K562 (cell line): ENCODE measurements at regions not wholly inside any gene's neighbourhood (a gene's known extent, or its start where the extent isn't known, plus 50 kb on each side); places are given as distances from the start of the nearest gene placed in this dataset.

ENCODE experiments used
- ATAC-seq: fragments of 200-7000 bp; cut with Tn5 transposase; 3 replicates; pipeline ENCODE4 v1.9.1; 2020; ENCODE audit warnings: moderate library complexity
- BruUV-seq: library from RNA; stranded (reverse); fragments of 400-500 nt; replicated peaks from 2 replicates; lab custom pipeline; 2021; lab: Mats Ljungman, UMichigan
- CTCF ChIA-PET: fragments of 300-600 bp; formaldehyde crosslinking; extraction: SDS; loops from one replicate; lab custom pipeline; 2021; ENCODE audit warnings: low intra/inter-chr PET ratio; lab: Yijun Ruan, JAX
- POLR2A ChIA-PET: fragments of 300-600, 350-650 bp; sonication (Branson Sonifier 250); formaldehyde crosslinking; extraction: SDS; loops from one replicate; lab custom pipeline; 2021; ENCODE audit warnings: antibody characterized with exemption, inconsistent platforms; lab: Yijun Ruan, JAX
- DNase-seq, 4 experiments: peaks; one replicate each; pipeline versions ENCODE4 v3.0.0 to v3.0.0-alpha.2; 2011 to 2018; ENCODE audit warnings: low spot score in 3 of 4, mixed read lengths in 3 of 4; ENCODE audit errors: extremely low read depth in 1 of 4
- FAIRE-seq: peaks from 2 replicates; lab custom pipeline; 2011; peaks lifted over from hg19 to GRCh38; lab: Jason Lieb, UNC
- H2AFZ ChIP-seq: 2 replicates; pipeline ENCODE4 v1.6.0; 2011; ENCODE audit warnings: low read depth, low read length, control low read depth, inconsistent platforms
- H3K27ac ChIP-seq: fragments of 200-600 bp; 3 replicates; pipeline ENCODE4 v1.8.0; 2011; ENCODE audit warnings: low read depth, mild to moderate bottlenecking, control low read depth, inconsistent platforms, low read length, moderate library complexity, mixed read lengths; ENCODE audit errors: extremely low read depth
- H3K27me3 ChIP-seq, 2 experiments: fragments of 300-600 bp in 1 of 2; 2 replicates in 1 of 2; 3 replicates in 1 of 2; pipeline versions ENCODE4 v1.6.0 to v1.8.0; 2011; ENCODE audit warnings: inconsistent platforms in 2 of 2, low read length in 2 of 2, mild to moderate bottlenecking in 1 of 2, mixed read lengths in 1 of 2, moderate library complexity in 1 of 2; ENCODE audit not compliant: control insufficient read depth in 2 of 2, insufficient read depth in 2 of 2
- H3K36me3 ChIP-seq: fragments of 300-600 bp; 3 replicates; pipeline ENCODE4 v1.8.0; 2011; ENCODE audit warnings: mild to moderate bottlenecking, low read length, inconsistent platforms; ENCODE audit not compliant: control insufficient read depth, insufficient read depth
- H3K4me1 ChIP-seq, 2 experiments: fragments of 200-600 bp in 1 of 2; replicated peaks in 1 of 2; 2 replicates in 1 of 2; 3 replicates in 1 of 2; pipeline versions ENCODE4 v1.5.1 to v1.8.0; 2011; ENCODE audit warnings: inconsistent platforms in 2 of 2, low read length in 2 of 2, mild to moderate bottlenecking in 1 of 2, mixed read lengths in 1 of 2, moderate library complexity in 1 of 2; ENCODE audit not compliant: control insufficient read depth in 2 of 2, insufficient read depth in 2 of 2
- H3K4me2 ChIP-seq: 2 replicates; pipeline ENCODE4 v1.6.1; 2011; ENCODE audit warnings: low read length, control low read depth, inconsistent platforms, mixed read lengths; ENCODE audit not compliant: insufficient read depth
- H3K4me3 ChIP-seq: fragments of 200-600 bp; sonication (generic), shearing (Covaris generic); 2 replicates; pipeline ENCODE4 v1.5.1; 2016; ENCODE audit warnings: control low read depth, inconsistent platforms
- H3K79me2 ChIP-seq: fragments of 200-600 bp; 3 replicates; pipeline ENCODE4 v1.8.0; 2011; ENCODE audit warnings: low read length, inconsistent platforms; ENCODE audit not compliant: control insufficient read depth, insufficient read depth
- H3K9ac ChIP-seq, 2 experiments: 2 replicates each; pipeline versions ENCODE4 v1.6.0 to v1.6.1; 2011; ENCODE audit warnings: low read depth in 2 of 2, low read length in 2 of 2, control low read depth in 1 of 2, inconsistent platforms in 1 of 2, mild to moderate bottlenecking in 1 of 2, mixed read lengths in 1 of 2; ENCODE audit not compliant: insufficient read depth in 1 of 2
- H3K9me1 ChIP-seq: one replicate; pipeline ENCODE4 v1.6.0; 2011; ENCODE audit warnings: inconsistent platforms, mild to moderate bottlenecking, low read length, moderate library complexity; ENCODE audit not compliant: control insufficient read depth, insufficient read depth
- H3K9me3 ChIP-seq: replicated peaks from 2 replicates; pipeline ENCODE4 v1.5.1; 2011; ENCODE audit warnings: low read depth, low read length, inconsistent platforms; ENCODE audit not compliant: control insufficient read depth, insufficient read depth
- H4K20me1 ChIP-seq: replicated peaks from 2 replicates; pipeline ENCODE4 v1.6.1; 2011; ENCODE audit warnings: low read length, inconsistent platforms, mixed read lengths; ENCODE audit not compliant: control insufficient read depth, insufficient read depth
- CBX8 ChIP-seq: fragments of 200-600 bp; sonication (generic); IDR thresholded peaks from 2 replicates; pipeline ENCODE4 v1.6.1; 2012; ENCODE audit warnings: borderline replicate concordance, mixed run types, low read depth, mild to moderate bottlenecking, moderate library complexity, mixed read lengths, low read length, control low read depth, inconsistent platforms; ENCODE audit not compliant: poor library complexity, severe bottlenecking; ENCODE audit errors: extremely low read depth
- HDAC6 ChIP-seq: IDR thresholded peaks from 2 replicates; pipeline ENCODE4 v1.6.1; 2012; ENCODE audit warnings: low read depth, mild to moderate bottlenecking, control low read depth, inconsistent platforms, low read length, moderate library complexity
- HES1 ChIP-seq: fragments of 450-650 bp; IDR thresholded peaks from 2 replicates; pipeline ENCODE4 v1.6.1; 2016; ENCODE audit warnings: low read depth, mild to moderate bottlenecking, moderate library complexity
- PYGO2 ChIP-seq: fragments of 450-650 bp; IDR thresholded peaks from 2 replicates; pipeline ENCODE4 v1.6.1; 2016; ENCODE audit warnings: mild to moderate bottlenecking, missing genetic modification characterization, moderate library complexity, missing compliant biosample characterization
- SMAD4 ChIP-seq: fragments of 250-450 bp; sonication (Bioruptor Pico); conservative IDR thresholded peaks from 2 replicates; pipeline ENCODE4 v1.8.0; 2021; ENCODE audit warnings: inconsistent platforms, mild to moderate bottlenecking, moderate library complexity
- SRSF9 ChIP-seq: fragments of 200-400 bp; formaldehyde crosslinking; IDR thresholded peaks from 2 replicates; pipeline ENCODE4 v1.6.1; 2017; ENCODE audit warnings: low read depth, low read length, borderline replicate concordance
- ZEB2 ChIP-seq: fragments of 450-650 bp; IDR thresholded peaks from 2 replicates; pipeline ENCODE4 v1.6.1; 2016
- ZMIZ1 ChIP-seq, 2 experiments: fragments of 150-350 bp in 1 of 2; IDR thresholded peaks; 2 replicates each; pipeline ENCODE4 v1.6.1; 2012 to 2016; ENCODE audit warnings: low read depth in 2 of 2, low read length in 2 of 2, mild to moderate bottlenecking in 1 of 2, moderate library complexity in 1 of 2
- ZNF124 ChIP-seq: sonication (generic); formaldehyde crosslinking; IDR thresholded peaks from 2 replicates; pipeline ENCODE4 v1.8.1; 2022; ENCODE audit warnings: missing genetic modification reagents
- ZNF512 ChIP-seq: IDR thresholded peaks from 2 replicates; pipeline ENCODE4 v1.6.1; 2016; ENCODE audit warnings: missing genetic modification characterization, missing compliant biosample characterization
- WGBS: fragments of 100-300 bp; shearing (Covaris generic); methylation state at CpG from one replicate; pipeline ENCODE4 v1.1.6; 2016; ENCODE audit warnings: low coverage, mixed read lengths; ENCODE audit not compliant: insufficient coverage; ENCODE audit errors: missing lambda C conversion rate; 5-methylcytosine and 5-hydroxymethylcytosine counted together
- in situ Hi-C: fragments of 300-500 bp; cut with MboI; formaldehyde crosslinking; loops from 4 replicates; pipeline ENCODE4 v1.15.0; 2018; ENCODE audit warnings: inconsistent platforms, mixed read lengths
- intact Hi-C: fragments of 100-400 bp; cut with micrococcal nuclease; formaldehyde crosslinking; loops from 2 replicates; pipeline ENCODE4 v1.14.2; 2022
- TF ChIP-seq, protein P1 (sequence below), 3 experiments: IDR thresholded peaks in 2 of 3; conservative IDR thresholded peaks in 1 of 3; 2 replicates each; pipeline ENCODE4 v1.5.1; 2011 to 2012; ENCODE audit warnings: low read length in 3 of 3, mild to moderate bottlenecking in 3 of 3, control low read depth in 2 of 3, improper control_type of control experiment in 1 of 3, inconsistent platforms in 1 of 3, low read depth in 1 of 3, mixed read lengths in 1 of 3, moderate library complexity in 1 of 3; ENCODE audit not compliant: insufficient read depth in 2 of 3
- TF ChIP-seq, protein P2 (sequence below): sonication (generic); formaldehyde crosslinking; IDR thresholded peaks from 2 replicates; pipeline ENCODE4 v1.8.0; 2022; ENCODE audit warnings: mild to moderate bottlenecking, missing genetic modification reagents

- FAIRE-seq (no peak), ATAC-seq (no peak), DNase-seq (no peak)
- Histone ChIP-seq H3K27me3 (no peaks in the 10 kb centered on the region), H3K9me3 (no peaks in the 10 kb centered on the region), H3K36me3 (no peaks in the 10 kb centered on the region), H3K4me3 (no peak overlapping the region), H3K4me2 (no peak overlapping the region), H4K20me1 (no peaks in the 10 kb centered on the region), H3K4me1 (no peaks in the 10 kb centered on the region), H3K79me2 (no peaks in the 10 kb centered on the region), H3K27ac (no peak overlapping the region), H3K9ac (no peak overlapping the region), H2AFZ (no peak overlapping the region), H3K9me1 (no peaks in the 10 kb centered on the region)
- BruUV-seq = no TSS peak
- WGBS = 0% methylated on average over 1 of the region's 1 CpG
- in situ Hi-C loops = no loop called here
- POLR2A ChIA-PET = no interaction called here
- intact Hi-C loops = no loop called here
- CTCF ChIA-PET = no interaction called here
- TF ChIP-seq SRSF9 (no peak), SMAD4 (no peak), HDAC6 (no peak), PYGO2 (tag) (no peak), ZNF124 (CRISPR knock-in tag) (no peak), CBX8 (no peak), ZMIZ1 (IDR thresholded peaks at IDR 0.05; ENCODE audit: low read depth in 2 of 2, low read length in 2 of 2) (no peak), ZNF512 (tag) (no peak), ZEB2 (no peak), HES1 (no peak)
- TF ChIP-seq, protein P1, sequence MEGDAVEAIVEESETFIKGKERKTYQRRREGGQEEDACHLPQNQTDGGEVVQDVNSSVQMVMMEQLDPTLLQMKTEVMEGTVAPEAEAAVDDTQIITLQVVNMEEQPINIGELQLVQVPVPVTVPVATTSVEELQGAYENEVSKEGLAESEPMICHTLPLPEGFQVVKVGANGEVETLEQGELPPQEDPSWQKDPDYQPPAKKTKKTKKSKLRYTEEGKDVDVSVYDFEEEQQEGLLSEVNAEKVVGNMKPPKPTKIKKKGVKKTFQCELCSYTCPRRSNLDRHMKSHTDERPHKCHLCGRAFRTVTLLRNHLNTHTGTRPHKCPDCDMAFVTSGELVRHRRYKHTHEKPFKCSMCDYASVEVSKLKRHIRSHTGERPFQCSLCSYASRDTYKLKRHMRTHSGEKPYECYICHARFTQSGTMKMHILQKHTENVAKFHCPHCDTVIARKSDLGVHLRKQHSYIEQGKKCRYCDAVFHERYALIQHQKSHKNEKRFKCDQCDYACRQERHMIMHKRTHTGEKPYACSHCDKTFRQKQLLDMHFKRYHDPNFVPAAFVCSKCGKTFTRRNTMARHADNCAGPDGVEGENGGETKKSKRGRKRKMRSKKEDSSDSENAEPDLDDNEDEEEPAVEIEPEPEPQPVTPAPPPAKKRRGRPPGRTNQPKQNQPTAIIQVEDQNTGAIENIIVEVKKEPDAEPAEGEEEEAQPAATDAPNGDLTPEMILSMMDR (IDR thresholded peaks at IDR 0.05 in 2 of 3, conservative IDR thresholded peaks at IDR 0.05 in 1 of 3; ENCODE audit: insufficient read depth in 2 of 3, low read depth in 1 of 3, low read length in 3 of 3) = no peak
- TF ChIP-seq, protein P2, sequence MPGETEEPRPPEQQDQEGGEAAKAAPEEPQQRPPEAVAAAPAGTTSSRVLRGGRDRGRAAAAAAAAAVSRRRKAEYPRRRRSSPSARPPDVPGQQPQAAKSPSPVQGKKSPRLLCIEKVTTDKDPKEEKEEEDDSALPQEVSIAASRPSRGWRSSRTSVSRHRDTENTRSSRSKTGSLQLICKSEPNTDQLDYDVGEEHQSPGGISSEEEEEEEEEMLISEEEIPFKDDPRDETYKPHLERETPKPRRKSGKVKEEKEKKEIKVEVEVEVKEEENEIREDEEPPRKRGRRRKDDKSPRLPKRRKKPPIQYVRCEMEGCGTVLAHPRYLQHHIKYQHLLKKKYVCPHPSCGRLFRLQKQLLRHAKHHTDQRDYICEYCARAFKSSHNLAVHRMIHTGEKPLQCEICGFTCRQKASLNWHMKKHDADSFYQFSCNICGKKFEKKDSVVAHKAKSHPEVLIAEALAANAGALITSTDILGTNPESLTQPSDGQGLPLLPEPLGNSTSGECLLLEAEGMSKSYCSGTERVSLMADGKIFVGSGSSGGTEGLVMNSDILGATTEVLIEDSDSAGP (CRISPR knock-in tag) = no peak
Observed at GRCh38 chr5:128858995-128859394, 106.3 kb upstream of the SLC27A6 start.
